ENCODE measurements at regions not wholly inside any gene's neighbourhood (a gene's known extent, or its start where the extent isn't known, plus 50 kb on each side); places are given as distances from the start of the nearest gene placed in this dataset.
"Not testable (repeated sequence)": the region's sequence is repeated elsewhere in the genome, so short reads cannot be mapped to it uniquely, and the experiment has no call there.

DNA sequence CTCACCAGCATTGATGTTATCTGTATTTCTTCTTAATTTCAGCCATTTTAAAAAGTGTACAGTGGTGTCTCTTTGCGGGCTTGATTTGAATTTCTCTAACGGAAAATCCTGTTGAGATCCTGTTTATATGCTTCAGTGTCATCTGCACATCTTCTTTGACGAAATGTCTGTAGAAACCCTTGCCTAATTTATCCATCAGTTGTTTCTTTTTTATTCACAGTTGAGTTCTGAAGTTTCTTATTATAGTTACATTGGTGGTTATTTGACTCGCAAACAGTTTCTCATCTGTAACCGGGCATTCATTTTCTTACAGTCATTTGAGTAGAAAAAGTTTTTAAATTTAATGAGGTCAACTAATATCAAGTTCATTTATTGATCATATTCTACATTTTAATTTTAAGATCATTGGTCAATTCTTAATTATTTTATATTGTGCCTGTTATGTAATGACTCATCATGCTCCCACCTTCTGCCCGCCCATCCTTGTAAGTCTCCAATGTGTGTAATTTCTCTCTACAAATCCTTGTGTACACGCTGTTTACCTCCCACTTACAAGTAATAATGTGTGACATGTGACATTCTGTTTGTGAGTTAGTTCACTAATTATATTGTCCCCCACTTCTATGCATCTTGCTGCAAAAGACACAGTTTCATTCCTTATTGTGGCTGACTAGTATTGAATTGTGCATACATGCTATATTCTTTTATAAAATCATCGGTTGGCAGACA, 1242.8 kb downstream of the TMEM121 start:
- not testable (repeated sequence) for TF ChIP-seq POLR2A (IDR thresholded peaks at IDR 0.05)
- TF ChIP-seq, protein P1, sequence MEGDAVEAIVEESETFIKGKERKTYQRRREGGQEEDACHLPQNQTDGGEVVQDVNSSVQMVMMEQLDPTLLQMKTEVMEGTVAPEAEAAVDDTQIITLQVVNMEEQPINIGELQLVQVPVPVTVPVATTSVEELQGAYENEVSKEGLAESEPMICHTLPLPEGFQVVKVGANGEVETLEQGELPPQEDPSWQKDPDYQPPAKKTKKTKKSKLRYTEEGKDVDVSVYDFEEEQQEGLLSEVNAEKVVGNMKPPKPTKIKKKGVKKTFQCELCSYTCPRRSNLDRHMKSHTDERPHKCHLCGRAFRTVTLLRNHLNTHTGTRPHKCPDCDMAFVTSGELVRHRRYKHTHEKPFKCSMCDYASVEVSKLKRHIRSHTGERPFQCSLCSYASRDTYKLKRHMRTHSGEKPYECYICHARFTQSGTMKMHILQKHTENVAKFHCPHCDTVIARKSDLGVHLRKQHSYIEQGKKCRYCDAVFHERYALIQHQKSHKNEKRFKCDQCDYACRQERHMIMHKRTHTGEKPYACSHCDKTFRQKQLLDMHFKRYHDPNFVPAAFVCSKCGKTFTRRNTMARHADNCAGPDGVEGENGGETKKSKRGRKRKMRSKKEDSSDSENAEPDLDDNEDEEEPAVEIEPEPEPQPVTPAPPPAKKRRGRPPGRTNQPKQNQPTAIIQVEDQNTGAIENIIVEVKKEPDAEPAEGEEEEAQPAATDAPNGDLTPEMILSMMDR (IDR thresholded peaks at IDR 0.05), result not testable (repeated sequence)

Data from body of pancreas (tissue), 4 donors.